ENCODE measurements at regions not wholly inside any gene's neighbourhood (a gene's known extent, or its start where the extent isn't known, plus 50 kb on each side); places are given as distances from the start of the nearest gene placed in this dataset.

DNA sequence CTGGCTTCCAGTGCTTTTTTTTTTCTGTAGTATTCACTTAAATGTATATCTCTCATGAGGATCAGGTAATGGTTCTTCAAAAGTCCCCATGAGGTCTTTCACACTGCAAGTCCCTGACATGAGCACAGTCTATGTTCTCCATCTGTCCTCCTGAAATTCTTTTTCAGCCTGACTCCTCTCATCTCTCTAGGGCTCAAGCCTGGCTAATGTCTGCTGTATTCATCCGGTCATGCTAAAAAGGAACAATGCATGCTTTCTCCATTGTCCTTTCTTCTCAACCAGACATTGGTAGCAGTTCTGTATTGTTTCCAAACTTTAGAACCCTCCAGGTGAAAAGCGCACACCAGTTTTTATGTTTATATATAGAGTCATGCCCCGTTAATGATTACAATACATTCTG lies 368.3 kb upstream of the OLFM3 start:
- Histone ChIP-seq H3K27ac (ENCODE audit: insufficient read depth, low read depth, low read length, poor library complexity, severe bottlenecking) (no peak overlapping the region), H3K27me3 (ENCODE audit: control insufficient read depth, insufficient read depth, low read length, poor library complexity, severe bottlenecking) (no peaks in the 10 kb centered on the region), H3K9me3 (ENCODE audit: control insufficient read depth, low read length) (no peaks in the 10 kb centered on the region), H3K4me1 (ENCODE audit: control insufficient read depth, insufficient read depth, low read length) (no peaks in the 10 kb centered on the region), H3K4me3 (ENCODE audit: insufficient read depth, low read depth, low read length) (no peak overlapping the region), H3K36me3 (ENCODE audit: control insufficient read depth, insufficient read depth, low read length) (no peaks in the 10 kb centered on the region)
- 89 to 94% methylated on average over 1 to 3 of the region's 3 CpGs for WGBS, 2 experiments

DNA sequence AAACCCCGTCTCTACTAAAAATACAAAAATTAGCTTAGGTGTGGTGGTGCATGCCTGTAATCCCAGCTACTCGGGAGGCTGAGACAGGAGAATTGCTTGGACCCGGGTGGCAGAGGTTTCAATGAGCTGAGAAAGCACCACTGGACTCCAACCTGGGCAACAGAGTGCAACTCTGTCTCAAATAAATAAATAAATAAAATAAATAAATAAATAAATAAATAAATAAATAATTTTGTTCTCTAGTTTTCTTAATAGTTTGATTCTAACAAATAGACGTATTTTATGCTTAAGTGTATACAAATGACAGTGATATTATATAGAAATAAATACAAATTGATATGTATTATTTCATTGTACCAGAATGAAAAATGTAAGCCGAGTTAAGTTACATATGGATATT lies 339.9 kb upstream of the OLFM3 start:
- H3K27ac ChIP-seq (ENCODE audit: insufficient read depth, low read depth, low read length, poor library complexity, severe bottlenecking) = no peak overlapping the region
- H3K9me3 ChIP-seq (ENCODE audit: control insufficient read depth, low read length) = no peaks in the 10 kb centered on the region
- no peaks in the 10 kb centered on the region for H3K36me3 ChIP-seq (ENCODE audit: control insufficient read depth, insufficient read depth, low read length)
- WGBS, 2 experiments = 86 to 88% methylated on average over 3 of the region's 5 CpGs
- no peak overlapping the region for H3K4me3 ChIP-seq (ENCODE audit: insufficient read depth, low read depth, low read length)
- no peaks in the 10 kb centered on the region for H3K4me1 ChIP-seq (ENCODE audit: control insufficient read depth, insufficient read depth, low read length)
- no peaks in the 10 kb centered on the region for H3K27me3 ChIP-seq (ENCODE audit: control insufficient read depth, insufficient read depth, low read length, poor library complexity, severe bottlenecking)

DNA sequence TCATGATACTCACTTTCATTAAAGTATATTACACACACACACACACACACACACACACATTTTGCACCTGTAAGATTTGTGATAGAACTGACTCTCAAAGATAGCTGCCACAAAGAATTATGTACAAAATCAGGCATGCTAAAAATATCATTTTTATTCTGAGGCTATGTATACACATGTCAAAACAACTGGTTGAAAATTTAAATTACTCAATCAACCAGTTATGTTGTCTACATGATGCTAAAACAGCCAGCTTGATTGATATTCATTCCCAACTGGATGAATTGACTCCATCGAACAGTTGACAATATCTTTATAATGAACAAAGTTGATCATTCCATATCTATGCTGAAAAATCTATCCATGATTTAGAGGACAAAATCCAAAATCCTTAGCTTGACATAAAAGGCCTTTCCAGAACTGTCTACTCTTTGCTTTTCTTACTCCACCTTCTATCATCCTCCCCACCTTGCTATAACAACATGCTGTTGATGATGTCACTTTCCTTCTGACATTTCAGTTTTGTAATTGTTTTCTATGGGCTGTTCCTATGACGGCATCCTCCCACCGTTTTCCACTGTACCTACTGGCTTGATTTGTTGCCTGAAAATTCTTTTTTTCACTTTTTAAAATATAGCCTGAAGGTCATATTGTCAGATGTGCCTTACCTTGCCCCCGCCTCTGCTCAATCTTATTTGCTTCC lies 321.5 kb upstream of the OLFM3 start:
- no peaks in the 10 kb centered on the region for H3K9me3 ChIP-seq (ENCODE audit: control insufficient read depth, low read length)
- no peaks in the 10 kb centered on the region for H3K36me3 ChIP-seq (ENCODE audit: control insufficient read depth, insufficient read depth, low read length)
- H3K4me1 ChIP-seq (ENCODE audit: control insufficient read depth, insufficient read depth, low read length) = no peaks in the 10 kb centered on the region
- no peaks in the 10 kb centered on the region for H3K27me3 ChIP-seq (ENCODE audit: control insufficient read depth, insufficient read depth, low read length, poor library complexity, severe bottlenecking)
- H3K27ac ChIP-seq (ENCODE audit: insufficient read depth, low read depth, low read length, poor library complexity, severe bottlenecking) = no peak overlapping the region
- WGBS, 2 experiments = 84 to 87% methylated on average over 3 of the region's 4 CpGs
- no peak overlapping the region for H3K4me3 ChIP-seq (ENCODE audit: insufficient read depth, low read depth, low read length)

DNA sequence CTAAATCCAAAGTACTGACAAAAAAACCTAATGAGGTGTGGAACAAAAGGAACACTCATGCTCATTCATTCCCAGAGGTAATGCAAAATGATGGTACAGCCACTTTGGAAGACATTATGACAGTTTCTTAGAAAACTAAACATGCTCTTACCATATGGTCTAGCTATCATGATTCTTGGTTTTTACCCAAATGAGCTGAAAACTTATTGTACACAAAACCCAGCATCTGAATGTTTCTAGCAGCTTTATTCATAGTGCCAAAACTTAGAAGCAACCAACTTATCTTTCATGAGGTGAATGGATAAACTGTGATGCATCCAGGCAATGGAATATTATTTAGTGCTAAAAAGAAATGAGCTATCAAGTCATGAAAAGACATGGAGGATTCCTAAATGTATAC lies 318.4 kb upstream of the OLFM3 start:
- Histone ChIP-seq H3K4me1 (ENCODE audit: control insufficient read depth, insufficient read depth, low read length) (no peaks in the 10 kb centered on the region), H3K27me3 (ENCODE audit: control insufficient read depth, insufficient read depth, low read length, poor library complexity, severe bottlenecking) (no peaks in the 10 kb centered on the region), H3K36me3 (ENCODE audit: control insufficient read depth, insufficient read depth, low read length) (no peaks in the 10 kb centered on the region), H3K9me3 (ENCODE audit: control insufficient read depth, low read length) (no peaks in the 10 kb centered on the region), H3K4me3 (ENCODE audit: insufficient read depth, low read depth, low read length) (no peak overlapping the region), H3K27ac (ENCODE audit: insufficient read depth, low read depth, low read length, poor library complexity, severe bottlenecking) (no peak overlapping the region)

DNA sequence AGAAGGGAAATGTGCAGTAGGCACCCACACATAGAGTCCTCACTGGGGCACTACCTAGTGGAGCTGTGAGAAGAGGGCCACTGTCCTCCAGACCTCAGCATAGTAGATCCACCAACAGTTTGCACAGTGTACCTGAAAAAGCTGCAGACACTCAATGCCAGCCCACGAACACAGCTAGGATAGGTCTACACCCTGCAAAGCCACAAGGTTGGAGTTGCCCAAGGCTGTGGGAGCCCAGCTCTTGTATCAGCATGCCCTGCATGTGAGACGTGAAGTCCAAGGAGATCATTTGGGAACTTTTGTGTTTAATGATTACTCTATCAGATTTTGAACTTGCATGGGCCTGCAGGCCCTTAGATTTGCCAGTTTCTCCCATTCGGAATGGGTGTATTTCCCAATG lies 299.4 kb upstream of the OLFM3 start:
- no peaks in the 10 kb centered on the region for H3K27me3 ChIP-seq (ENCODE audit: control insufficient read depth, insufficient read depth, low read length, poor library complexity, severe bottlenecking)
- no peaks in the 10 kb centered on the region for H3K4me1 ChIP-seq (ENCODE audit: control insufficient read depth, insufficient read depth, low read length)
- H3K4me3 ChIP-seq (ENCODE audit: insufficient read depth, low read depth, low read length) = no peak overlapping the region
- no peaks in the 10 kb centered on the region for H3K9me3 ChIP-seq (ENCODE audit: control insufficient read depth, low read length)
- 93 to 95% methylated on average over 3 of the region's 3 CpGs for WGBS, 2 experiments
- H3K27ac ChIP-seq (ENCODE audit: insufficient read depth, low read depth, low read length, poor library complexity, severe bottlenecking) = no peak overlapping the region
- no peaks in the 10 kb centered on the region for H3K36me3 ChIP-seq (ENCODE audit: control insufficient read depth, insufficient read depth, low read length)

DNA sequence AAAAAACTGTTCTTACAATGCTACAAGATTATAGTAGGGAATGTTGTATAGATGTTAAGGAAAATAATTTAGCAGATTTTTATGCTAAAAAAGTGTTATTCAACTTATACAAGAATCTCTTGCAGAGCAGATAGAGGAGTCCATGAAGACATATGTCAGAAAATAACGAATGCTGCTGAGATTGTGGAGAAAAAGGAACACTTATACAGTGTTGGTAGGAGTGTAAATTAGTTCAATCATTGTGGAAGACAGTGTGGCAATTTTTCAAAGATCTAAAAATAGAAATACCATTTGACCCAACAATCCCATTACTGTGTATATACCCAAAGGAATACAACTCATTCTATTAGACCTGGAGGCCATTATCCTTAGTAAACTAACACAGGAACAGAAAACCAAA lies 286.2 kb upstream of the OLFM3 start:
- H3K36me3 ChIP-seq (ENCODE audit: control insufficient read depth, insufficient read depth, low read length) = no peaks in the 10 kb centered on the region
- no peaks in the 10 kb centered on the region for H3K9me3 ChIP-seq (ENCODE audit: control insufficient read depth, low read length)
- no peaks in the 10 kb centered on the region for H3K27me3 ChIP-seq (ENCODE audit: control insufficient read depth, insufficient read depth, low read length, poor library complexity, severe bottlenecking)
- H3K4me1 ChIP-seq (ENCODE audit: control insufficient read depth, insufficient read depth, low read length) = no peaks in the 10 kb centered on the region
- no peak overlapping the region for H3K27ac ChIP-seq (ENCODE audit: insufficient read depth, low read depth, low read length, poor library complexity, severe bottlenecking)
- 71 to 86% methylated on average over 1 of the region's 1 CpG for WGBS, 2 experiments
- H3K4me3 ChIP-seq (ENCODE audit: insufficient read depth, low read depth, low read length) = no peak overlapping the region

DNA sequence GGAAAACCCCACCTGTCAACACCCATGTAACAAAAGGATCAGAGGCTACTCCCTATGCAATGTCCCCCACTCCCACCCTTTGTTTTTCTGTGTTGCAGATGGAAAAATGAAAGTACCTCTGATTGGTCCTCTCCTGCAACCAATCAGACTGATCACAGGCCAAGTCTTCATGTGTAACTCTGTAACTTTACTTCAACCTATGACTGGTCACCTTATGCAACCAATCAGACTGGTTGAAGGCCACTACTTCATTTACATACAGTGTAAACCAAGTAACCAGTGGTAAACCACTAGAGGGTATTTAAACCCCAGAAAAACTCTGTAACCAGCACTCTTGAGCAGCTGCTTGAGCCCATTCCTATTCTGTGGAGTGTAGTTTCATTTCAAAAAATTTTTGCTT lies 266.3 kb upstream of the OLFM3 start:
- no peaks in the 10 kb centered on the region for H3K36me3 ChIP-seq (ENCODE audit: control insufficient read depth, insufficient read depth, low read length)
- no peaks in the 10 kb centered on the region for H3K27me3 ChIP-seq (ENCODE audit: control insufficient read depth, insufficient read depth, low read length, poor library complexity, severe bottlenecking)
- no peak overlapping the region for H3K4me3 ChIP-seq (ENCODE audit: insufficient read depth, low read depth, low read length)
- no peaks in the 10 kb centered on the region for H3K9me3 ChIP-seq (ENCODE audit: control insufficient read depth, low read length)
- no peaks in the 10 kb centered on the region for H3K4me1 ChIP-seq (ENCODE audit: control insufficient read depth, insufficient read depth, low read length)
- H3K27ac ChIP-seq (ENCODE audit: insufficient read depth, low read depth, low read length, poor library complexity, severe bottlenecking) = no peak overlapping the region

DNA sequence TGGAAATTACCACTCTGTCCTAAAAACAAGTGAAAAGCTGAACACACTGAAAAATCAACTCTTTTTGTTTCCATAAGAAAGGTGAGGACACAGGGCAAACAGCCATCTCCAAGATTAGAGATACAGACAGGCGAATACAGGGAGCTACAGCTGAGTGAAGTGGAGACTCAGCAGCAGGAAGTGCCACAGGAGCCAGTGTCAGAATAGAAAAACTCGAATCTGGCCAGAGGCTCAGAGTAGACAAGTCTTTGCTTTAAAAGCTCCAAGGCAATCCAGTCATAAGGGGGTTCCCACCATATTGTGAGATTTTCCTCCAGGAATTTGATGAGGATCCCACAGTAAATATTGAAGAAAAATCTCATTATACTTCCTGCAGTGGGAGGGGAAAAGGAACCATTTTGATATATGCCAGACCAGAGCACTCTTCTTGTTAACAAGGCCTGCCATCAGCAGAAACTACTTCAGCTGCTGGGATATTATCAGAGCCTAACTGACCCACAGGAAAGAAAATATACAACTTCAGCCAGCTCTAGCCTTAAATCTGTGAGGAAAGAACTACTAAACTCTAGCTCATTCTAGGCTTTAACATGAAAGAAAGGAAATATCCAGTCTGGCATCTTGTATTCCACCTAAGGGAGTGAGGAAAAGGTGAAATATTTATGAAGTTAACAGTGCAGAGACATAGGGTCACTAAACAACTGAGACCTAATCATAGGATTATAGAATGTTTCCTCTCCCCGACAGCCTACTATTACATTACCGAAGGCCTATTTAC lies 256.2 kb upstream of the OLFM3 start:
- 89 to 93% methylated on average over 4 of the region's 4 CpGs for WGBS, 2 experiments
- Histone ChIP-seq H3K27ac (ENCODE audit: insufficient read depth, low read depth, low read length, poor library complexity, severe bottlenecking) (no peak overlapping the region), H3K27me3 (ENCODE audit: control insufficient read depth, insufficient read depth, low read length, poor library complexity, severe bottlenecking) (no peaks in the 10 kb centered on the region), H3K4me1 (ENCODE audit: control insufficient read depth, insufficient read depth, low read length) (no peaks in the 10 kb centered on the region), H3K9me3 (ENCODE audit: control insufficient read depth, low read length) (no peaks in the 10 kb centered on the region), H3K36me3 (ENCODE audit: control insufficient read depth, insufficient read depth, low read length) (no peaks in the 10 kb centered on the region), H3K4me3 (ENCODE audit: insufficient read depth, low read depth, low read length) (no peak overlapping the region)

DNA sequence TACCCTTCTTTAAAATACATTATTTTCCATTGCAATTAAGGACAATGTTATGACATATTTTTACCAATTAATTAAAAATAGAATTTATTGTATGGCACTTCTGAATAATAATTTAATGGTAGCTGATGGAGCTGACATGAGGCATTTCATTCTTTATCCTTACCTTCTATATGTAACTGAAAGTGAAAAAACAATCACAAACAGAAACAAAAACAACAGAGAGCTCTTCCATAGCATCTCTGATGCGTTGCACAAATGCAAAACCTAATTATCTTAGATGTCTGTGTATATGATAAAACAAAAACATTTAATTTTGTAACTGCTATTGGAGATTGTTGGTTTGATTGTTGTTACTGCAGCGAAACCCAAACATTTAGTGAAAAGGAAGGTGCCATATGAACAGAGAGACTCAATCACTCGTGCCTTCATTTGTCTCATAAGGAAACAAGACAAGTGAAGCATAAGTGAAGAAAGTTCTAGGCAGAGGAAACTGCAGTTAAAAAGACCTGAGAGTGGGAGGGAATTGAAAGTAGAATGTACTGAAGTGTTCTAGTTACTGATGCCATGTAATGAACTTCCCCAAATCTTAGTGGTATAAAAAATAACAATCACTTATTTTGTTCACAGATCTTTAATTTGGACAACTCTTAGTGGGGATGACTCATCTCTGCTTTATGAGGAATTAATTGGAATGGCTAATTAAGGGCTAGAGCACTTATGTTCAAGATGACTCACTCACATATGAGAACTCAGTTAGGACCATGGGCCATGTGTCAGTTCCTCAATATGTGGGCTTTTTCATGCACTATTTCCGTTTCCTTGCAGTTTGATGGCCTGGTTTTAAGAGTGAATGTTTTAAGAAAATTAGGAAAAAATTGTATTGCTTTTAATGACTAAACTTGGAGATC lies 245.0 kb upstream of the OLFM3 start:
- Histone ChIP-seq H3K27me3 (ENCODE audit: control insufficient read depth, insufficient read depth, low read length, poor library complexity, severe bottlenecking) (no peaks in the 10 kb centered on the region), H3K4me3 (ENCODE audit: insufficient read depth, low read depth, low read length) (no peak overlapping the region), H3K27ac (ENCODE audit: insufficient read depth, low read depth, low read length, poor library complexity, severe bottlenecking) (no peak overlapping the region), H3K36me3 (ENCODE audit: control insufficient read depth, insufficient read depth, low read length) (no peaks in the 10 kb centered on the region), H3K4me1 (ENCODE audit: control insufficient read depth, insufficient read depth, low read length) (no peaks in the 10 kb centered on the region), H3K9me3 (ENCODE audit: control insufficient read depth, low read length) (no peaks in the 10 kb centered on the region)
- WGBS, 2 experiments = 96% methylated on average over 3 to 4 of the region's 4 CpGs

DNA sequence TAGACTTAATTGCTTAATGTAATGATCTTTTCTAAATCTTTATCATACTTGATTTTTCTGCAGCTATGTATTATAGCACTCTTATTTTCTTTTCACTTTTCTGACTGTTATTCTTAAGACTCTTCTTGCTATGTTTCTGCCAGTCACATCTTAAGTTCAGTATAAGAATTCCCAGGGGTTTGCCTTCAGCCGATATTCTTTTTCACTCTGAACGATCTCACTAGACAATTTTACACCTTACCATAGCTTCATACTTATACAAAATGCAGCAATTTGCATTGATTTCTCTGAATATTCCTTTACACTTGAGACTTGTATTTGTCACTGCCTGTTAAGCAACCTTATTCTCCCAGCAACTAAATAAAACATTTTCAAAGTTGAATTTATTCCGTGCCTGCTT lies 242.5 kb upstream of the OLFM3 start:
- Histone ChIP-seq H3K36me3 (ENCODE audit: control insufficient read depth, insufficient read depth, low read length) (no peaks in the 10 kb centered on the region), H3K27ac (ENCODE audit: insufficient read depth, low read depth, low read length, poor library complexity, severe bottlenecking) (no peak overlapping the region), H3K27me3 (ENCODE audit: control insufficient read depth, insufficient read depth, low read length, poor library complexity, severe bottlenecking) (no peaks in the 10 kb centered on the region), H3K4me1 (ENCODE audit: control insufficient read depth, insufficient read depth, low read length) (no peaks in the 10 kb centered on the region), H3K9me3 (ENCODE audit: control insufficient read depth, low read length) (no peaks in the 10 kb centered on the region), H3K4me3 (ENCODE audit: insufficient read depth, low read depth, low read length) (no peak overlapping the region)
- 86 to 89% methylated on average over 3 of the region's 3 CpGs for WGBS, 2 experiments
